ENCODE measurements at regions not wholly inside any gene's neighbourhood (a gene's known extent, or its start where the extent isn't known, plus 50 kb on each side); places are given as distances from the start of the nearest gene placed in this dataset.

- DNase-seq (ENCODE audit: low read depth) = no peak
These were observed 110.6 kb downstream of the MYCN start for GRCh38 chr2:16050908-16051489.

DNA sequence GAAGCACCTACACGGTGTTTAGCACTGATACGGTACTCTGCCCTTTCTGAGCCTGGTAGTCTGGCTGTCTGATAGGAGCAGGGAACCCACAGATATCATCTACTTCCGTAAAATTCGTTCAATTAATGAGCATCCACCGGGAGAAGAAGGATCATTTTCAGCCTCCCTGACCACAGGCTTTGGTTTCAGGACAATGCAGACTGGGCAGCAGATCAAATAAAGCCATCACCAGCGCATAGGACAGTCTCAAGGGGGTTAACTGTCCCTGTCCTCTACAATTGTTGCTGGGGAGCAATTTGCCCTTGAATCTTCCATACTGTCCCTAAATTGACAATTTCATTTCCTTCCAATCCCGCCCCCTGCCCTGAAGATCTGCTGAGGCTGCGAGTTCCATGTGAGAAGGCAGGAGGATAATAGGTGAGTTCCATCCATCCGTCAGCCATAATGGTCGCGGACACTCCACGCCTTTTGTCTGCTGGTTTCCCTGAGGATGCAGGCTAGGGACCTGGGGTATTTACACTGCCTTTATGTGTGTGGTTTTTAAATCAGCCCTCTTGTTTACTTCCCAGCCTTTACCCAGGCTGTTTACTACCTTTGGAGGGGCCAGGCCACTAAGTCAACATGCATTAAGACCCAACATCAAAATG, 110.0 kb downstream of the MYCN start:
- no peak for DNase-seq (ENCODE audit: low read depth)

DNA sequence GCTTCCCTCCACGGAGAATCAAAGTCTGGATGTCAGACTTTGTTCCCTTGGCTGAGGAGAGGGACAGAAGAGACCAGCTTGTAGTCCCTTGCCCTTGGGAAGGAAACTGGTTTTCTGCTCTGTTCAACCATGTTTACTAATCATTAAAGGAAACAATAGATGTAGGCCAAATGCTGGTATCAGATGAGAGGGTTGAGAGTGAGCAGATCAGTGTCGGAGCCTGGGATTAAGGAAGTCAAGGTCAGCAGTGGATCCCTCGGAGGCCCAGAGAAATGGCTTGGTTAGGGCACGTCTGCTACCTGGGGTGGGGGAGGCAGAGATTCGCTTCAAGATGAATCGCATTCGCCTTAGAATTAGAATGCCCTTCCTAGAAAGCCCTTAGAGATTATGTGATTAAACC, 109.1 kb downstream of the MYCN start:
- DNase-seq (ENCODE audit: low read depth) = no peak

DNA sequence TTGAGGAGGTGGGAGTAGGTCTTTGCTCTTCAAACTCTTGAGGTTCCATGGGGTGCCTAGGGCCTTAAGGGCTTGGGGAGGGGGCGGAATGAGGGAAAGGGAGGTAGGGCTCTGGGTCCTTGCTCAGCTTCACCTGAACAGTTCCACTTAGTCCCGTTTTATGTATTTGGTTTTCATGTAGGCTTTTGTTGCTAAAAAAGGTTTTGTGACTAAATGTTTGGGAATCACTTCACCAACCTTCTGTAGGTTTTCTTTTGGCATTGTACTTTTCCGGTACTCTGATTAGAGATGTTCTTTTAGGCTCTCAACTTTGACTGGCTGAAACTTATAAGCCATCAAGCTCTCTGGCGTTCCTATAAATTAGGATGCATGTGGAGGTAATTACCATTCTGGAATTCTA, 108.1 kb downstream of the MYCN start:
- no peak for DNase-seq (ENCODE audit: low read depth)

GRCh38 chr2:16047701-16048100, 107.4 kb downstream of the MYCN start:
- DNase-seq (ENCODE audit: low read depth) = no peak

- DNase-seq (ENCODE audit: low read depth) = no peak
These were observed 106.3 kb downstream of the MYCN start for GRCh38 chr2:16046649-16047048.

- DNase-seq (ENCODE audit: low read depth) = no peak
These were observed 105.5 kb downstream of the MYCN start for GRCh38 chr2:16045653-16046352.

- DNase-seq (ENCODE audit: low read depth) = no peak
These were observed 104.7 kb downstream of the MYCN start for GRCh38 chr2:16044946-16045456.

- no peak for DNase-seq (ENCODE audit: low read depth)
These were observed 103.3 kb downstream of the MYCN start for GRCh38 chr2:16043627-16044026.

- DNase-seq (ENCODE audit: low read depth) = no peak
These were observed 102.8 kb downstream of the MYCN start for GRCh38 chr2:16043192-16043591.

GRCh38 chr2:16042201-16042700, 101.9 kb downstream of the MYCN start:
- DNase-seq (ENCODE audit: low read depth) = no peak

DNA sequence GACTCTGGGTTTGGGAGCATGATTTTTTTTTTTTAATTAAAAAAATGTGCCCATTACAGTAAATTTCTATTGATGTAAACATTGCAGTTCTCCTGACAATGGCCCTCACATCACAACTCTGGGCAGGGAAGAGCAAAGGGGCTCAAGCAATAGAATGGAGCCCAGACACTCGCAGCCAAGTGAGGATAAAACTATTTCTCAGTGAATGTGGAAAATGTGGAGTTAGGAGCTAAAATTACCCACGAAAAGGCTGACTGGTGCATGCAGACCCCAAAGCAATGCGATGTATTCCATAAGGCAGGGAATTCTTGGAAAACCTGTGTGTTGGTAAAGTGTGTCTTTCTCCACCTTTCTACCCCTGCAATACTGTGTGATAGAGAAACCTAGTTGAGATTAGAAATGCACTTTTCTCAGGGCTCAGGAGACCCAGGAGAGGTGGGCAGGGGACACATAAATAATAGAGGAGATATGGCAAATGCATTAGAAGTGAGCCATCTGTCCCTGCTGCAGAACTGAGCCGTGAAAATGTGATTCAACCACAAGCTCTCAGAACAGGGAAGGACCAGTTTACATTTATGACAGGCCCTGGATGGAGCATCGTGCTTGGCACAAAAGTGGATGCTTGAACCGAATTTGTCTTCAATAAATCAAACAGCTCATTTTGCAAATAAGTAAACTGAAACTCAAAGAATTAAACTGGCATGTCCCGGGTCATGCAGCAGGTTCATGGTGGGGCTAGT, 100.1 kb downstream of the MYCN start:
- no peak for DNase-seq (ENCODE audit: low read depth)

GRCh38 chr2:16039823-16040222, 99.5 kb downstream of the MYCN start:
- no peak for DNase-seq (ENCODE audit: low read depth)

GRCh38 chr2:16039055-16039454, 98.7 kb downstream of the MYCN start:
- DNase-seq (ENCODE audit: low read depth) = no peak

DNA sequence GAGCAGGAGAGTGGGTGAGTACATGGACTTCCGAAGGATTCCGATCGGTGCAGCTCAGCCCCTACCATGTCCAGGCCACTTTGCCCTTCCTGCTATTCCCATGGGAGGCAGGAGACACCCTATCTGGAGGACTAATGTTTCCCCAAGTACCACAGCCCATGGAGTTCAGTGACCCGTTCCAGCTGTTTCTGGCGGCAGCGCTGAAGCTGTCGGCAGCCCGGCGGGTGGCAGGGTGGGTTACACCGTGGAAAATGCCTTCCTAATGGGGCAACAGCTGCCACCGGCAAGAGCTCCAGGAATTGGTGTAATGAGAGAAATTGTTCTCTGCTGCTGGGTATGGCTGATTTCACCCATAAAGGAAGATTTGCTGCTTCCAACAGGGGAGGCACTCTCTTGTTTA, 98.3 kb downstream of the MYCN start:
- no peak for DNase-seq (ENCODE audit: low read depth)

DNA sequence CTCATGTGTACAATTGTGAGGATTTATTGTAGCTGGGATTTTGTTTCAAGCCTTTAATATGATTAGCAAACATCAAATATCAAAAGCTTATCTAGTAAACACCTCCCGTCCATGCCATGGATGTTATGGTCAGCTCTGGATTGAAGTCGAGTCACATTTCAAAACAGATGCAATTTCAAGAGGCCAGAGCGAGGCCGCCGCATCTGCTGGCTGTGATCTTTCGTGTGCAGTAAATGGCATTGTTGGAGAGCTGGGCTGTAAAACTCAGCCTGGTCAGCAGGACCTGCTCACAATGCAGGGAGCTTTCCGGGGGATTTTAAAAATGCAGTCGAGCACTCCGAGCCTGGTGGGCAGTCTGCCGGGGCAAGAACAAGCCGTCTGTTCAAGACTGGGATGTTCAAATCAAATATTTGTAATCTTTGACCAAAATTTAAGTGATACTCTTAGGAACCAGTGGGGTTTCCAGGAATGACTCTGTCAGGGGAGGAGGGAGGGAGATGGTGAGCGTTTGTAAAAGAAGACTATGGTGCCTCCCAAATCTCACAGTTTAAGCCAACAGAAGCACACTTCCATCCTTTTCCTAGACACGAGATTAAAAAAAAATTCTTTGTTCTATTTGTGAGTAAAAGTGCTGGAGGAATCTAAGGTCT, 97.6 kb downstream of the MYCN start:
- no peak for DNase-seq (ENCODE audit: low read depth)

DNA sequence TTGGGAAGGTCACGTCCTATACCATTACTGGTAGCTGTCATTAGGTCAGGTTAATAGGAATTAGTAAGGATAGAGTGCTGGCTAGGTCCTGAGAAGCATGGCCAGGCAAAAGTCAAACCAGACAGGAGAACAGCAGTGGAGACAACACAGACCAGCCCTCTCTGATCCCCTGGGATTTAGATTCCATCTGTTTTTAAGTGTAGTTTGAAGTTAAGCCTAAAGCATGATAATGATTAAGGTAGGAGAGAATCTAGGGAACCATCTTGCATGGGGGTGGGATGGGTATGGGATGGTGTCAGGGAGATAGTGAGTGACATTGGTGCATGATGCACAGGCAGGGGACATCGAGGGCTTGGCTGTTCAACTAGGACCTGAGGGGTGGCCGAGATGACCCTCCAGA, 96.6 kb downstream of the MYCN start:
- DNase-seq (ENCODE audit: low read depth) = no peak

GRCh38 chr2:16035747-16036745, 95.7 kb downstream of the MYCN start:
- DNase-seq (ENCODE audit: low read depth) = no peak

DNA sequence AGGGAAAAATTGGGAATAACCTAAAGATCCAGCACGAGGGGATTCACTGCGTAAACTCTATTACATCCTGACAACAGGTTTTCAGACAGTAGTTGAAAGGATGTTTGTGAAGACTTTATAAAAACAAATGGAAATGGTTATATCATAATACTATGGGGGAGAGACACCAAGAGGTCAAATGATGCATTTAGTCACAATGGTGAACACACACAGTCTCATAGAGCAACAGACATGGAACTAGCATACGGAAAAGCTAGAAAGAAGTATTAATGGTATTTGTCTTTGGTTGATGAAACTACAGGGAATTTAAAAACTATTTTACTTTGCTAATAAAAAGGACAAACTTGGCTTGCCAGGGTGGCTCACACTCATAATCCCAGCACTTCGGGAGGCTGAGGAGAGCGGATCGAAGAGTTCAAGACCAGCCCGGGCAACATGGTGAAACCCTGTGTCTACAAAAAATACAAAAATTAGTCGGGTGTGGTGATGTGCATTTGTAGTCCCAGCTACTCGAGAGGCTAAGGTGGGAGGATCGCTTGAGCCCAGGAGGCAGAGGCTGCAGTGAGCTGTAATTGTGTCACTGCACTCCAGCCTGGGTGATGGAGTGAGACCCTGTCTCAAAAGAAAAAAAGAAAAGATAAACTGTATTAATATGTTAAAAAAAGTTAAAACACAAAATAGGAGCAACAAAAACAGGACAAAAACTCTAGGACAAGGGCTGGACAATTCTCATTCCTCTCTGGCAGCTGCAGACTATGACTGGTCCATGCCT, 94.8 kb downstream of the MYCN start:
- DNase-seq (ENCODE audit: low read depth) = no peak

All from stimulated activated CD4-positive, alpha-beta T cell treated with anti-CD3 and anti-CD28 coated beads, Interleukin-2, amount 100 ng/mL, for 4 hours (primary cell).